ENCODE measurements at regions not wholly inside any gene's neighbourhood (a gene's known extent, or its start where the extent isn't known, plus 50 kb on each side); places are given as distances from the start of the nearest gene placed in this dataset.

DNA sequence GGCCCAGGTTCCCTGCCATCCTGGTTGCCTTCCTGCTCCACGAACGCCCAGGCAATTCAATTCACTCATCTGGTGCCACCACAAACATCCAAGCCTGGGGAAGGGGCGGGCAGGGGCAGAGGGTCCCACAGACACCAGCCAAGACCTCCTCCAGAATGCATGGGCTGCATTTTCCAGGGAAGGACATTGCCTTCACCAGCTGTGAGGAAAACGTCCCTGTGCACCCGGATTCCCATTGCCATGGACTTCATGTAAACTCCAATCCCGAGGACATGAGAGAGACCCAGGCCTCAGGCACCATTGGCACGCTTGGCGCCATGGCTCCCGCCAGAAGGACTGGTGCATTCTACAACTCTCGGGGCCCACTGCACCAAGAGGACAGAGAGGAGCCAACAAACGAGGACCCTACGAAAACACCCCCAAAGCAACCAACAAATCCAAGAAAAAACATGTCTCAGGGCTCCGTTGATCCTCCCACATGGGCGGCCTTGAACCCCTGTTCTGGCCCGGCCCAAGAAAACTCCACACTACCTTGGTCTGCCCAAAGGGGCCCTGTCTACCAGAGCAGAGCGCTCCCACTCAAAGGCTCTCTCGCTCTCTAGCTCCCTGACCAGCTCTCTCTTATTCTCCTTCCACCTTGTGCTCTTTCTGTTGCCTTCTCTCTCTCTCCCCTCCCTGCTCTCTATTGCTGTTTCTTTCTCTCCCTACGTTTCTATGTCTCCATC, 183.9 kb downstream of the ALG10 start:
- DNase-seq (ENCODE audit: low read depth) = no peak
- no peak overlapping the region for H3K4me3 ChIP-seq (ENCODE audit: low read length)
- TF ChIP-seq, protein P1, sequence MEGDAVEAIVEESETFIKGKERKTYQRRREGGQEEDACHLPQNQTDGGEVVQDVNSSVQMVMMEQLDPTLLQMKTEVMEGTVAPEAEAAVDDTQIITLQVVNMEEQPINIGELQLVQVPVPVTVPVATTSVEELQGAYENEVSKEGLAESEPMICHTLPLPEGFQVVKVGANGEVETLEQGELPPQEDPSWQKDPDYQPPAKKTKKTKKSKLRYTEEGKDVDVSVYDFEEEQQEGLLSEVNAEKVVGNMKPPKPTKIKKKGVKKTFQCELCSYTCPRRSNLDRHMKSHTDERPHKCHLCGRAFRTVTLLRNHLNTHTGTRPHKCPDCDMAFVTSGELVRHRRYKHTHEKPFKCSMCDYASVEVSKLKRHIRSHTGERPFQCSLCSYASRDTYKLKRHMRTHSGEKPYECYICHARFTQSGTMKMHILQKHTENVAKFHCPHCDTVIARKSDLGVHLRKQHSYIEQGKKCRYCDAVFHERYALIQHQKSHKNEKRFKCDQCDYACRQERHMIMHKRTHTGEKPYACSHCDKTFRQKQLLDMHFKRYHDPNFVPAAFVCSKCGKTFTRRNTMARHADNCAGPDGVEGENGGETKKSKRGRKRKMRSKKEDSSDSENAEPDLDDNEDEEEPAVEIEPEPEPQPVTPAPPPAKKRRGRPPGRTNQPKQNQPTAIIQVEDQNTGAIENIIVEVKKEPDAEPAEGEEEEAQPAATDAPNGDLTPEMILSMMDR (IDR thresholded peaks at IDR 0.05; ENCODE audit: insufficient read depth, low read depth, low read length, missing control alignments) = no peak

DNA sequence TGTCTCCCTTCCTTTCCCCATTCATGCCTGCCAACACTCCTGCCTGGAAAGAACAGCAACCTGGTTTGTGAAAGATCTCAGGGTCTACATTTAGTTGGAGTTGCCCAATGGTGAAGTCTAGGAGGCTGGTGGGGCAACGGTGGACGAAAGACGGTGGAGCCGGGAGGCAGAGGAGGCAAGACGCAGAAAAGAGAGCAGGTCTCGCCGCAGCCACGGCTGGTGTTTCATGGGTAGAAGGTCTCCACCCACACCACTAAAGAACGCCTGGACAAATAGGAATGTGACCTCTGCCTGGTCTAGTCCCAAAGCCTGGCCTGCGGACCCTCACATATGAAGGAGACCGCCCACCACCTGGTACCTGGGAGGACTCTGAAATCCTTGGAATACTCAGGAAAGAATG, 185.6 kb downstream of the ALG10 start:
- DNase-seq (ENCODE audit: low read depth) = no peak
- H3K4me3 ChIP-seq (ENCODE audit: low read length) = no peak overlapping the region
- TF ChIP-seq, protein P1 (IDR thresholded peaks at IDR 0.05; ENCODE audit: insufficient read depth, low read depth, low read length, missing control alignments) = no peak

DNA sequence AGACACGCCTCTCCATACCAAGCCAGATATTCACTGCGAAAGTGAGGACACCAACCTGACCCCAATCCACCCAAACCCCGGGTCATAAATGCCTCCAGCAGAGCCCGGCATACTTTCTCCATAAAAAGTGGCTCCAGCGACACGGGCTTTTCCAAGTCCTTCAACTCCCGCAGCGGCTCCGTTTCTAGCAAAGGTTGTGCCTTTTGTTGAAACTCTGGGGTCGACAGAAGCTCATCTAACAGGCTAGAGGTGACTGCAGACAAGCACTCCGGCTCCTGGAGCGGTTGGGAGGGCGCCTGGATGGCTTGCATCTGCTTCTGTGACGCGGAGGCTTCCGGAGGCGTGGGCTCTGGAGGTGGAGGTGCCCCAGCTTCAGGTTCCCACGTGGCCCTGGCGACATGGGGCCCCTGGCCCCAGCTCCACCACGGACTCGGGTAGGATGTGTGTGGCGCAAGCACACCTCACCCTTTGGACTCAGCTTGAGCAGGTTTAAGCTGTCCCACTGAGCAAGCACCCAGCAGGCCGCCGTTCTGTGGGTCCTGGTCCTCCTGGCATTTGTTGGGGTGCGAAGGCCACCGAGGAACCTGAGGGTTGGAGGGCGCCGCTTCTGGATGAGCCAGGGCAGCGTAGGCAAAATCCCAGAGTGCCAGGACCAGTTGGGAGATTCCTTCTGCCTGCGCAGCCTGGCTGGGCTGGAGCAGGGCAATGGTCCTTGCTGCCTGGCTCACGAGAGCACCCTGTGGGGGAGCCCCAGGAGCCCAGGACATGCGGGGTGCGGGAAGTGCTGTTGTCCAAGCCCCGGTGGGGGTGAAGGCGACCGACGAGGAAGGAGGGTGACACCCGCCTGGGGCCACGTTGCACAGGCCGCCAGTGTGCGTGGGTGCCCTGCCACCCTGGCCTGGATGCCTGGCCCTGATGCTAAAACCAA, 186.3 kb downstream of the ALG10 start:
- no peak for DNase-seq (ENCODE audit: low read depth)
- no peak overlapping the region for H3K4me3 ChIP-seq (ENCODE audit: low read length)
- TF ChIP-seq, protein P1 (IDR thresholded peaks at IDR 0.05; ENCODE audit: insufficient read depth, low read depth, low read length, missing control alignments) = no peak

DNA sequence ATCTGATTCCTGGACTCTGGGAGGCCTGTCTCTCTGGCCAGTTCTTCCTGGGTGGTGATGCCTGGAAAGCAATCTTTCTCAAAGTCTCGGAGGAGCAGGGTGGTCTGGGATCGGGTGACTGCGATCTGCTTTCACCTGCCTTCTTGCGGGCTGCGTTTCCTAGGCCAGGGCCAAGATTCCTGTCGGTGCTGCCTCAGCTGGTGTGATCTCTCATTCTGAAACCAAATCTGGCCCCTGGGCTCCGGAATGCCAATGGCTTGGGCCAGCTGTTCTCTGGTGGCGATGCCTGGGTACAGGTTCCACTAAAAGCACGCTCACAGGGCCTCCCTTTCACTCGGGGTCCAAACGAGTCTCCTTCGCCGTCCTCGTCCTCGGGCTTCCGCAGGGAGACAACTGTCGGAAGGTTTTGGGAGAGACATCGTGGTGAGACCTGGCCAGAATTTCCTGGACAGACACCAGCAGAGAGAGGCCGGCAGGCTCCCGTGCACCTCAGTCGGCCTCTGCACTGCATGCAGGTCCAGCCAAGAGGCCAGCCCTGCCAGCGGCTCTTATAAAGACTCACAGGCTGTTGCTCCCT, 187.1 kb downstream of the ALG10 start:
- no peak for DNase-seq (ENCODE audit: low read depth)
- no peak overlapping the region for H3K4me3 ChIP-seq (ENCODE audit: low read length)
- TF ChIP-seq, protein P1 (IDR thresholded peaks at IDR 0.05; ENCODE audit: insufficient read depth, low read depth, low read length, missing control alignments) = no peak

DNA sequence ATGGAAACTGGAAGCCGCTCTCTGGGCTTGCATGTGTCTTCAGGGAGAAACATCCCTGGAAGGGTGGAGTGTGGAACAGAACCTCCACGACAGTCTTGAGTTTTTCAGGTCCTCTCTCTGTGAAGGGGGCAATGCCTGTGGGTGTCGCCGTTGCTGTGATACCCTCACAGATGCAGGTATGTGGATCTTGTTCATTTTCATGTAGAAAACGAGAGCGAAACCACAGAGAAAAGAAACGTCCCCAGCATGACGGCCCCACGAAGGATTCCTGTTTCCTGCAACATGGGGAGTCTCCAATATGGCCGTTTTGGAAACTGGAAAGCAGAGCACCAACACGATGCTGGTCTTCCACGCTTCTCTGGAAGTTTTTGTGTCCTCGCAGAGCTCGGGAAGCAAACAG, 187.9 kb downstream of the ALG10 start:
- no peak overlapping the region for H3K4me3 ChIP-seq (ENCODE audit: low read length)
- no peak for DNase-seq (ENCODE audit: low read depth)
- TF ChIP-seq, protein P1 (IDR thresholded peaks at IDR 0.05; ENCODE audit: insufficient read depth, low read depth, low read length, missing control alignments) = no peak

DNA sequence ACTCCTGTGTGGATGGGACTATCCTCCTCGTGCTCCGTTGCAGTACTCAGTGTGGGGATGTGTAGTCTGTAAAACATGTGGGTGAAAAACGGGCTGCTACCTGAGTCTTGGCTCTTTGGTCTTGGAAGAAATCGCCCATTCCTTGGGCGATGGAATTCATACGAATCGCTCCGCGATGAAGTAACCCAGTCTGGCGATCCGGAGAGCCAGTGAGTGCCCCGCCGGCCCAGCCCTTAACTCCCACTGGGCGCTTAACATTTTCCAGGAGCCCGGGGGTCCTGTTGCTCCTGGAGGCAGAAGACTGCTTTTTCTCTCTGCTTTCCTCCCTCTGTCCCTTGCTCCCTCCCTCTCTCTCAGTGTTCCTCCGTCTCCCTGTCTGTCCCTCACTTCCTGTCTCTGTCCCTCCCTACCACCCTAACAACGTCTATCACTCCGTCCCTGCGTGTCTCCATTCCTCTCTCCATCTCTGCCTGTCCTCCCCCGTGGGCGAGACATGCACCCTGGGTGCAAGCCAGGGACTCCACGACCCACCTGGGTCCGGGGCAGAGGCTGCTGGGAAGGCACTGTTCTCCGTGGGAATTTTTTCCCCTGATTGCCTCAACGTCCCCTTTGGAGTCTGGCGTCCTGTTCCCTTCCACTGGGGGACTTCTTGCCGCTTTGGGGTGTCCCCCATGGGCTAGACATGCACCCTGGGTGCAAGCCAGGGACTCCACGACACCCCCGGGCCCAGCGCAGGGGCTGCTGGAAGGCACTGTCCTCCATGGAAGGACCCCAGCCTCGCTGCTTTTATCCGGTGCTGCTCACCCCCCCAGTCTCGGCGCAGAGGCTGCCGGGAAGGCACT, 188.6 kb downstream of the ALG10 start:
- TF ChIP-seq, protein P1 (IDR thresholded peaks at IDR 0.05; ENCODE audit: insufficient read depth, low read depth, low read length, missing control alignments) = no peak
- no peak overlapping the region for H3K4me3 ChIP-seq (ENCODE audit: low read length)
- DNase-seq (ENCODE audit: low read depth) = no peak
